CD4-positive, alpha-beta T cell treated with Interleukin-15 for 4 hours (primary cell): ENCODE measurements at regions not wholly inside any gene's neighbourhood (a gene's known extent, or its start where the extent isn't known, plus 50 kb on each side); places are given as distances from the start of the nearest gene placed in this dataset.

ENCODE experiments used
- DNase-seq: peaks from one replicate; pipeline ENCODE4 v3.0.0-alpha.2; 2020; ENCODE audit warnings: low spot score

- no peak for DNase-seq
Measured at GRCh38 chrX:69362856-69363255, 141.3 kb upstream of the NALF2 start.

GRCh38 chrX:69362354-69362753, 141.8 kb upstream of the NALF2 start:
- no peak for DNase-seq

GRCh38 chrX:69361311-69361845, 142.7 kb upstream of the NALF2 start:
- DNase-seq = no peak

- no peak for DNase-seq
Measured at GRCh38 chrX:69357317-69357716, 146.8 kb upstream of the NALF2 start.

- no peak for DNase-seq
Measured at GRCh38 chrX:69324851-69325250, 159.6 kb upstream of the PJA1 start.

- DNase-seq = no peak
Measured at GRCh38 chrX:69323786-69324720, 158.8 kb upstream of the PJA1 start.

GRCh38 chrX:69321789-69322188, 156.5 kb upstream of the PJA1 start:
- DNase-seq = no peak

- no peak for DNase-seq
Measured at GRCh38 chrX:69321006-69321655, 155.9 kb upstream of the PJA1 start.

GRCh38 chrX:69320116-69320515, 154.9 kb upstream of the PJA1 start:
- DNase-seq = no peak

GRCh38 chrX:69319376-69319775, 154.1 kb upstream of the PJA1 start:
- no peak for DNase-seq

GRCh38 chrX:69318651-69319340, 153.5 kb upstream of the PJA1 start:
- no peak for DNase-seq

- no peak for DNase-seq
Measured at GRCh38 chrX:69317721-69318120, 152.5 kb upstream of the PJA1 start.

GRCh38 chrX:69314436-69315348, 149.4 kb upstream of the PJA1 start:
- DNase-seq = no peak

- DNase-seq = no peak
Measured at GRCh38 chrX:69313617-69314290, 148.5 kb upstream of the PJA1 start.

GRCh38 chrX:69311936-69312670, 146.8 kb upstream of the PJA1 start:
- DNase-seq = no peak

GRCh38 chrX:69309074-69309792, 144.0 kb upstream of the PJA1 start:
- no peak for DNase-seq

- DNase-seq = no peak
Measured at GRCh38 chrX:69307756-69308155, 142.5 kb upstream of the PJA1 start.

GRCh38 chrX:69307029-69307428, 141.8 kb upstream of the PJA1 start:
- DNase-seq = no peak

- no peak for DNase-seq
Measured at GRCh38 chrX:69306063-69306404, 140.8 kb upstream of the PJA1 start.
